T-helper 22 cell (primary cell): ENCODE measurements at regions not wholly inside any gene's neighbourhood (a gene's known extent, or its start where the extent isn't known, plus 50 kb on each side); places are given as distances from the start of the nearest gene placed in this dataset.
"Not testable (repeated sequence)": the region's sequence is repeated elsewhere in the genome, so short reads cannot be mapped to it uniquely, and the experiment has no call there.

Source experiments
- DNase-seq: peaks from one replicate; pipeline ENCODE4 v3.0.0-alpha.2; 2020; ENCODE audit warnings: low read depth

DNA sequence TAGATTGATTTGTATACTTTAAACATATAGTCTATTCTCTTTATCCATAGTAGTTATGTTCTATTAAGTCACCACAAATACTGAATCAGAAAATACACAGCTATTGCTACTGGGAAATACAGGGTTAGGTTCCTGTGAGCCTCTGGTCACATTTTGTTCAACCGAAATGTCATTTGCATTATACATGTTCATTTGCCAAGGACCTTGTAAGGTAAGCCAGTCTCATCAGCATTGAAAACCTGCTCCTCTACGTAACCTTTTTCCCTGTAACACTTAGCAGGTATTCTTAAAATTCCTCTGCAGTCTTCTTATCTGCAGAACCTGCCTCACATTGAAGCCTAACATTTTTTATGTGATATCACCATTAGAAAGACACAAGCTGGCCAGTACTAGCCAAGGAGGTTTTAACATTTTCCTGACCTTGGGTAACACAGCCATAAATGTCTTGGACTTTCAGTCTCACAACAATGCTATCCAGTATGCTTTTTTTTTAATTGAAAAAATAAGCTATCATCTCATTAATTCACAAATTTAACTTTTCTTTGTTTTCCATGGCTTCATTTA, 765.7 kb upstream of the IGFBP7 start:
- no peak for DNase-seq

DNA sequence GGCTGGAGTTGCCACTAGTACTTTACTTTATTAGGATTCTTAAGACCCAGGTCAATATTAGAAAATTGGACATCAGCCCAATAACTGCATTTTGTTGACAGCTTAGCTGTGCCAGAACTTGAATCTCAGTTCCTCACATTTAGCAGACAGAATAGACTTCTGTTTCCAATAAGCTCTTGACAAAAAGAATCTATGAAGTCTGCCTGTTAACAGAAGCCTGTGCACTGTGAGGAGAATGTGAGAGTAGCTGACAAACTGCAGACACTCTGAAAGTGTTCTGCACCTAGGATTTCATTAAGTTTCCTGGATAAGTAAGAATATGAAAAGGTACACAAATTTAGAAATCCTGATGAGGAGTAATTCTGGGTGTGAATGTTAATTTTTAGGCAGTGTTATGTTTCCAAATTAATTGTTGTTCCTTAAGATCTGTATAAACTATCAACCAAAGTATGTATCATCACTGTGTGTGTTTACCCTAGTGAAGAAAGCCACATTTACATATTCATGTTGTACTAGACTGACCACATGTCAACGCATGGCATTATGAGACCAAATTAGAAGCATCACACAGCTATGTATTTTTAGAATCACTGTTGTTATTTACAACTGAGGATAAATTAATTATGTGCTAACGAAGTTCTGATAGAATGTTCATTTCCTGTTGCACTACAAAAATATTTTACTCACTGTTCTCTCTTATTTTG, 756.4 kb upstream of the IGFBP7 start:
- DNase-seq: no peak

DNA sequence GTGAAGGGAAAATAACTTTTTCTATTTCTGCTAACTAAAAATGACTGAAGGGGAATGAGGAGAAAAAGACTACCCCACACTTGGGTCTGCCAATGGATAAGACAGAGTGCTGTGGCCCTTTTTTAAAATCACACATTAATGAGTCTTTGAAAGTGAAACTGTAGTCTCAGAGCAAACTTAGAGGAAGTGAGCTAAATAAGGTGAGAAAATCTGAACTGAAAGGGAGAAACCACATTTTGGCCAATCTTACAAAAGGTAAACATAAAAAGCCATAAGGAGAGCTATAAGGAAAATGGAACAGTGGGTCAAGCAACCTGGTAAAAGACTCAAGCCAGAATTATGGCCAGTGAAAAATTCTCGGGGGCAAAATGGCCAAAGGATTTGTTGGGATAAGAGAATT, 755.1 kb upstream of the IGFBP7 start:
- no peak for DNase-seq

DNA sequence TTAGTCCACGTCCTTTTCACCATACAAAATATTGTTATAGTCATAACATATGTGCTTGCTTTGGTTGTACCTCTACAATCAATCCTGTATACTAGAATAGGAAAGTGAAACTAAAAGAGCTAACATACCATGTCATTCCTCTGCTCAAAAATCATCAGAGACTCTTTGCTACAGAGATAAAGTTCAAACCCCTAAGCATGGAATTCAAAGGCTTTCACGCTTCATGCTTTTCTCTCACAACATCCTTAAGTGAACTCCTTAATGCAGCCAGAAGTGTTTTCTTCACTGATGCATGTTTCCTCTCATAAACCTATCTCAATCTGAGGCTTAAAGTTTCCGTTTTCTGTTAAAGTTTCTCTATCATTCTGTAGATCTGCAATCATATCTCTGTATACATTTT, 744.6 kb upstream of the IGFBP7 start:
- DNase-seq: no peak

DNA sequence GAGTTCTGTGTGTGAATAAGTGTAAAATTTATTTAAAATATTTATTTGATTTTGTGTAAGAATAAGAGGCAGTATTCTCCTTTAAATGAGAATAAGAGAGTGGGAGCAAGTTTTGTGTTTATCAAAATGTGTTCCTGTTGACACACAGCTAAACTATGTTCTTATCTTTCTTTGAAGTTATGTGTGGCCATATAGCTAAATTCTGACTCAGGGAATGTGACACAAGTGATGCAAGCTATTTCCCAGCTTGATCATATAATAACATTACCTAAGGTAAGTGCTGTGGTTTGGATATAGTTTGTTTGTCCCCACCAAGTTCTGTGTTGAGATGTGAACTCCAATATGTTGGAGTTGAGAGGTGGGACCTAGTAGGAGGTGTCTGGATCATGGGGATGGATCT, 740.0 kb upstream of the IGFBP7 start:
- no peak for DNase-seq

DNA sequence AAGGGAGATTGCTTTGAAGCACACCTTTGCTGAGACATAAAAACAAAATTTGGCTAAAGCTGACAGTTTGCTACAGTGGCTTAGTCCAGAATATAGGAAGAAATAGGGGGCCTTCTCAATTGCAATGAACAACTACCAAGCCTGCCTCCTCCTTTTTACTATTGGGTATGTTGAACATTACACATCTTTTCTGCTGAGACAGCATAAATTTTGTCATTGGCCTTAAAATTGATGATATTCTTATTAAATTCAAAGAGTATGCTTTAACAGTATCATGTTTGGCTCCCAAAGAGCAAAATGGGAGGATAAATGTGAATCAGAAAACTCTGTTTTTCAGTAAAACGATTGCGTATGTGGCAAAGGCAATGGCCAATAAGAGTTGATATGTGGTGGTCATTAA, 721.9 kb upstream of the IGFBP7 start:
- no peak for DNase-seq

DNA sequence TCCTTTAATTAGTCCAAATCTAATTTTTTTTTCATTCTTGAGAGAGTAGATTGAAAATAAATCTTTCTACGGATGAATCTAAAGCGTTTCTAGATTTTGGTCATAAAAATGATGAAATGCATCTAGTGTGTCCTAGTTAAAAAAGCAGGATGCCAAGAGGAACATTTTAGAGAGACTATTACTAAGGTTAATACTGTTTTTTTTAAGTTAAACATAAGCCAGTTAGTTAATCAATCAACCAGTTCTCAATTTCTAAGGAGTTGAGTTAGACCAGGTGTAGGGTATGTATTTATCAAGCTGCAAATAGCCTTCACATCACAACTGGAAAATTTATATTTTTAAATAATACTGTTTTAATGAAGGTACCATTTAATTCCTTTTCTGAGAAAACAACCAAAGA, 679.5 kb upstream of the IGFBP7 start:
- DNase-seq: no peak

DNA sequence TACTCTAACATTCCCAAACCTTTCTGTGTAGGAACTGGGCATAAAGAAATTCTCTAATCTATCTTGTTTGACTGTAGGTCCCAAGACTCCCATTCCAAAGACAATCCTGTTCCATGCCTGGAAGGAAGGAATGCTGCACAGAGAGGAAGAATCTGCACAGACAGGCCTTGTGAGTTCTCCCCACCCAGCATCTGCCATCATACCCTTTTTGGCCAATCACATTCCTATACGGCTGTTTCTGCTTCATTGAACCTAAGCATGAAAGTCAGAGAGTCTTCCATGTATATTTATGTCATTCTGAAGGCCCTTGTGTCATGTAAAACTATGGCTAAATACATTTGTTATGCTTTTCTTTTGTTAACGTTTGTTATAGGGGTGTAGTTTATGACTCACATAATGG, 667.7 kb upstream of the IGFBP7 start:
- DNase-seq: no peak

DNA sequence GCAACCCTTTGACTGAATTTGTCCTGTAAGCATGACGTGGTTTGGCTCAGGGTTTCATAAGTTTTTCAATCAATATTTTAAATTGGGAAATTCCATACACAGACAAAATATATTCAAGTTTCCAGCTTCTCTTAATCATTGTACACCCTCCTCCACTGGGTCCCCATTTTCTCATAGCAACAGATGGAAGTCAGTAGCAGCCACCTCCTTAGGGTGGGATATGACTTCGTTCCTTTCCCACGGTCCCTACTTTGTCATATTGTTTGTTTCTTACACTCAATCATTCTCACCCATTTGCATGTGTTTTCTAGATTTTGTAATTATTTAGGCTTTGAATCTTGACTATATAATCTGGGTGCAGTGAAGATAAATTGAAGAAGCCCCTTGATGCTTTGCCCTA, 664.5 kb upstream of the IGFBP7 start:
- no peak for DNase-seq

DNA sequence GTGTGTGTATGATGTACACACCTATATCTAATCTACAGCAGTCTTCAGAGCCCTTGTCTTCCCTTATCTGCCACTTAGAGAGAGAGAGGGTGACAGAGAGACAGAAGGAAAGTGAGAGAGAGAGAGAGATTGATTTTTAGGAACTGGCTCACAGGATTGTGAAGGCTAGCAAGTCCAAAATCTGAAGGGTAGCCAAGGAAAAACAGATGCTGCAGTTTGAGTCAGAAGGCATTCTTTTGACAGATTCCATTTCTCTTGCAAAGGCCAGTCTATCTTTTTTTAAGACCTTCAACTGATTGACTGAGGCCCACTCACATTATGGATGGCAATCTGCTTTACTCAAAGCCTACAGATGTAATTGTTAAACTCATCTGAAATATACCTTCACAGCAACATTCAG, 664.0 kb upstream of the IGFBP7 start:
- no peak for DNase-seq

DNA sequence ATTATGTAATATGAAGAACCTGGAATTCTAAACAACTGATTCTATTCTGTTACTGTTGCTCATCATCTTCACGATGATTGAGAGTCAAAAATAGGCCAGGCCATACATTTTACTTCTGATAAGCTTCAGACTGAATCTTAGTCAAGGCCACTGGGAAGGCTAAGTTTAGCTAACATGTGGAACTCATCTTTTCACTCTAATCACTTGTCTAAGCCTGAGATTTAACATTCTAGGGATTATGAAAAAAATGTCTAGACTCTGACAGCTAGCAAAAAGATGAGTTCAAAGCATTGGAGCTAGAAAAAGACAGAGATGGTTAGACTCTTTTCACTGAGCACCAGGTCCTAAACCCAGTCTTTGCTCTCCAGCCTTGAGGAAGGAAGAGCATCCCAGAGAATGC, 656.2 kb upstream of the IGFBP7 start:
- no peak for DNase-seq

DNA sequence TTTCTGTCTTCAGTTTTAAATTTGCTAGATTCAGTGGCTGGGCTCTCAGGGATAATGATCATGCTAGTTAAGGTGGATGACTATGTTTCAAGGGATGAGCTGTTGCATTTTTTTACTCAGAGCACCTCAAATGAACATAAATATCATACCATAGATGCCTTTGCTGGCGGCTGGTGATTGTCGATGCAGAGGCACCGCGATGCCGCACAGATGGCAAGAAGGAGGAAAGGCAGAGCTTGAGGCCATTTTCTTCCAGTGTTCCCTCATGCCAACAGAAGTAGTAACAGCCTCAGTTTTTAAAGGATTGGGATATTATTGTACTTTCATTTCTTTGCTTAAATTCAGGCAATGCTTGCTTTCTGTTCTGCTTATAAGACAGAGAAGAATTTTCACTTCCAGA, 654.7 kb upstream of the IGFBP7 start:
- no peak for DNase-seq

DNA sequence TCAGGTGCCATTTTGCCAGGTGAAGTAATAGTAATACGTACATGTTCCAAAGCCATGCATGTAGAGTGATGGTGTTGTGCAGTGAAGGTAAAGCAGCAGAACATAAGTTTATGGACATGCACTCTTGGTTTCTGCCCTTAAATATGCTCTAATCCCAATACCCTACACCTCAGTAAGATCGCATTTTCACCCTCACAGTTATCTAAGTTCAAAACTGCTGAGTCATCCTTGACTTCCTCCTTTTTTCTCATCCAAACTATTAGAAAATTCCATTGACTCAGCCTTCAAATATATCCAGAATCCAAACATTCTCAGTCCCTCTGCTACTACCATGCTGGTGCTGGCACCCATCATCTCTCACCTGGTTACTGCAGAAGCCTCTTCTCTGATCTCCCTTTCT, 652.9 kb upstream of the IGFBP7 start:
- DNase-seq: no peak

DNA sequence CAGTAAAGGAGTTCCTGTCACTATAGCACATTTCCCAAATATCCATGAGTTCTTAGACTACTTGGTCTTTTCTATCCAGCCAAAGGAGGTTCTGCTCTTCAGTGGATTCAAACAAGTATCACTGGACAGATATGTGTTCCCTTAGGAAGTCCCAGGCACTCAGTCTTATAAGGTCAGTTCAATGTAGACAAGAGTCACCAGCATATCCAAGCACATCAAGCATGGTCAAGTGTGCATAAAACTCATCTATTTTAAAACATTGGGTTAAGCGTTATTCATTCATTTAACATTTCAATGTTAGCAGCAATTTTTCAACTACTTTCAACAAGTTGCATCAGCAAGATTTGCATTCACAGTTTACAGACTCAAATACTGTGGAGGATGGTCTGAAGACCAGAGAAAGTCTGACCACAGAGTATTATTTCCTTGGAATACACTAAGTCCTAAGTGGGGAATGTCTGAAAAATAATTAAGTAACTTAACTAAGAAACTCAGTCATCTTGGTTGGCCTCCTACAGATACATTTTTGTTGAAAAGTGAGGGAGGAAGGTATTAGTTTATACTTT, 630.5 kb upstream of the IGFBP7 start:
- DNase-seq: no peak

DNA sequence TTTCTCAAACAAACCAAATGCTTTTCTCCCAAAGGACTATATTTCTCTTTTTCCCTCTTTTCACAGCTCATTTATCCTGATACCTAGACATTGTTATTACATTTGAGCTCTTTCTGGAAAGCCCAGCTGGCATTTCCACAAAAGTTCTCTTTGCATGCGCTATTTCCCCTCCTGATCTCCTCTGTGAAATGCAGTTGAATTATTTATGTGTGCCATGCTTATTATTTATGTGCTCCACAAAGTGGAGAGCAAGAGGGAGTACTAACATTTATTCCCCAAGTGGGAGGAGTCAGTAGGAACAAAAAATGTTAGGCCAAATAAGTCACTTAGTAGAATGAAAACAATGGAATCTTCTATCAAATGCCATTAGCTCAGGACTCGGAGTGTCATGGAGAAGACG, 626.6 kb upstream of the IGFBP7 start:
- DNase-seq: no peak

DNA sequence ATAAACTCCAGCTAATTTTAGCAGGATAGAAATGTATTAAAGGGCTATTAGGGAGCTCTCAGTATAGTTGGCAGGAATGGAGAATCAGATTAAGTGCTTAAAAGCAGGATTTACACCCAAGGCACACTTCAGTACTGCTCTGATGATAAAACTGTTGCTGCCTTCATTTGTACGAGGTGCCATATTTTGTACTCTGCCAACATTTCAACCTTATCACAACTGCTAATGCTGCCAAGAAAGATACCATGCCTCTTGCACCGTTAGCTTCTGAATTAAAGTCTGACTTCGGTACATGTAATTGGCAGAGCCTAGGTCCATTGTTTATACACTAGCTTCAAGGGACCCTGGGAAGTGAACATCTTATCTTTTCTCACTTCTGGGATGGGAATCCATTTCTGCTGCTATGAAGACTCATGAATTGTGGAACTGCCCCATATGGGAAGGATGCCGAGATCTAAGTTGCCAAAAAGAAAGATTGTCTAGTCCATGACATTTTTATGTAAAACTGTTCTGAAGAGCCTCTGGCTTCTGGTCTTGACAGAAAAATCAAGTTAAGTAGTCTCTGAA, 624.0 kb upstream of the IGFBP7 start:
- no peak for DNase-seq

DNA sequence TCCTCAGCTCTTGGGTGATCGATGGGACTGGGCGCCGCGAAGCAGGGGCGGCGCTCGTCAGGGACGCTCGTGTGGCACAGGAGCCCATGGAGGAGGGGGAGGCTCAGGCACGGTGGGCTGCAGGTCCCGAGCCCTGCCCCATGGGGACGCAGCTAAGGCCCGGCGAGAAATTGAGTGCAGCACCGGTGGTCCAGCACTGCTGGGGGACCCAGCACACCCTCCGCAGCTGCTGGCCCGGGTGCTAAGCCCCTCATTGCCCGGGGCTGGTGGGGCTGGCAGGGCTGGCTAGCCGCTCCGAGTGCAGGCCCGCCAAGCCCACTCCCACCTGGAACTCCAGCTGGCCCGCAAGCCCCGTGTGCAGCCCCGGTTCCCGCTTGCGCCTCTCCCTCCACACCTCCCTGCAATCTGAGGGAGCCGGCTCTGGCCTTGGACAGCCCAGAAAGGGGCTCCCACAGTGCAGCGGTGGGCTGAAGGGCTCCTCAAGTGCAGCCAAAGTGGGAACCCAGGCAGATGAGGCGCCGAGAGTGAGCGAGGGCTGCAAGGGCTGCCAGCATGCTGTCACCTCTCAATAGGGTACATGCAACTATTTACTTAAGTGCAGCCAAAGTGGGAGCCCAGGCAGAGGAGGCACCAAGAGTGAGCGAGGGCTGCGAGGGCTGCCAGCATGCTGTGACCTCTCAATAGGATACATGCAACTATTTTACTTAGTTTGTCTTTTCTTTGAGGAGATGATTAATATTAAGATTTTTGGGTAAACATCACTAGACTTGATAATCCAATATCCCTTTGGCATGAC, 619.8 kb upstream of the IGFBP7 start:
- not testable (repeated sequence) for DNase-seq

DNA sequence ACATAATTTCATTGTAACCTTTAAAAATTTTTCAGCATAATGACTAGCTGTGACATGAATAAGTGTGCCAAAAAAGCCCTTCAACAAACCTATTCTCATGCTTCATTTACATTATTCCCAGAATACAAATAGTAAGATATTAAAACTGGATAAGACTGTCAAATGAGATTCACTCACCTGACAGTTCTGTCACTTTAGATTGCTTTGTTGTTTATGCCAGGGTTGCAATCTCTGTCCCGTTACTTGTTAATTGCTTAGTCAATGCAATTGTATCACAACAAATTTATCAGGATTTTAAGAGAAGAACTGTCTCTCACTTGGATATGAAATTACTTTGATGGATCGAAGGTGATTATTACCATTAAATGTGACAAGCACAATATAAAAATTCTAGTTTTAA, 616.0 kb upstream of the IGFBP7 start:
- DNase-seq: no peak

DNA sequence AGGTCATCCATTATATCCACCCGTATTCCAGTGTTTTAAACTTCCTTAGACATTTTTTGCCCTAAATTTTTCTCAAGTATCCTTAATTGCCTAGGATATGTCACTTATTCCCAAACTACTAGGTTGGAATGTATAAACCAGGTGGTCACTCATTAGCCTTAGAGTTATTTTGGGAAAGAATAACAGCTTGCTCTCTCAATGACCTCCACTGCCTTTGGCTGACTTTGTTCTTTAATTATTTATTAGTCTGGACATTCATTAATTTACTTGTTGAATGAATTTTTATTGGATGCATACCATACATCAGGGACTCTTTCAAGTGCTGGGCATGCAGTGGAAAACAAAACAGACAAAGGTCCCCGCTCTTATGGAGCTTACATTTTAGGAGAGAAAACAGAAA, 609.3 kb upstream of the IGFBP7 start:
- DNase-seq: no peak

DNA sequence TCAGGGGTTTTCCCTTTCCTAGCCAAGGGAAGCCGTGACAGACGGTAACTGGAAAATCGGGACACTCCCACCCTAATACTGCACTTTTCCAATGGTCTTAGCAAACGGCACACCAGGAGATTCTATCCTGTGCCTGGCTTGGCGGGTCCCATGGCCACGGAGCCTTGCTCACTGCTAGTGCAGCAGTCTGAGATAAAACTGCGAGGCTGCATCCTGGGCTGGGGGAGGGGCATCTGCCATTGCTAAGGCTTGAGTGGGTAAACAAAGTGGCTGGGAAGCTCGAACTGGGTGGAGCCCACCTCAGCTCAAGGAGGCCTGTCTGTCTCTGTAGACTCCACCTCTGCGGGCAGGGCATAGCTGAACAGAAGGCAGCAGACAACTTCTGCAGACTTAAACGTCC, 604.1 kb upstream of the IGFBP7 start:
- DNase-seq: not testable (repeated sequence)

DNA sequence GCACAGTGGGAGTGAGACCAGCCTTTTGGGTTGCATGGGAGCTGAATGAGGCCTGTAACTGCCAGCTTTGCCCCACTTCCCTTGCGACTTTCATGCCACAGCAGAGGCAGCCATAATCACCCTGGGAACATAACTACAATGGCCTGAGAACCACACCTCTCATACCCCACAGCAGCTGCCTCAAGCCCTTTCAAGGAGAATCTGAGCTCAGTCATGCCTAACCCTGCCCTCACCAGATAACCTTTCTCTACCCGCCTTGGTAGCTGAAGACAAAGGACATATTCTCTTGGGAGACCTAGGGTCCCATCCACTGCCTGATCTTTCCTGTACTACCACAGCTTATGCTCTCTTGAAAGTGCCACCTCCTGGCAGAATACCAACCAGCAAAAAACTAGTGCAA, 599.9 kb upstream of the IGFBP7 start:
- no peak for DNase-seq

DNA sequence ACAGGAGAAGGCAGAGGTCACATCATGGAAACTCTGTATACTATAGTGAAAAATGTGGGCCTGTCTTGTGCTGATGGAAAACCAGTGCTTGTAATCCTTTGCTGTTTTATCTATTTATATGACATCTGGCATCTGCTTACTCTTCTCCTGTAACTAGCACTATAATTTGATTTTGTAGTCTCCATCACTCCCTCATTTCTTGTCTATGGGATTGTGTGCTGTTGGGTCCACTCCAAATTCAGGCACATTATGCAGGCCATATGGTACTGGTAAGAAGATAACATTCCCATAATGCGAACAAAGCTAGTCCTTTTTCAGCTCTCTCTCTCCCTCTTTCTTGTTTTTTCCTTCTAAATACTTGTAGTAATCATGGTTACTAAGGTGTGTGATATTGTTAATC, 581.2 kb upstream of the IGFBP7 start:
- DNase-seq: no peak

DNA sequence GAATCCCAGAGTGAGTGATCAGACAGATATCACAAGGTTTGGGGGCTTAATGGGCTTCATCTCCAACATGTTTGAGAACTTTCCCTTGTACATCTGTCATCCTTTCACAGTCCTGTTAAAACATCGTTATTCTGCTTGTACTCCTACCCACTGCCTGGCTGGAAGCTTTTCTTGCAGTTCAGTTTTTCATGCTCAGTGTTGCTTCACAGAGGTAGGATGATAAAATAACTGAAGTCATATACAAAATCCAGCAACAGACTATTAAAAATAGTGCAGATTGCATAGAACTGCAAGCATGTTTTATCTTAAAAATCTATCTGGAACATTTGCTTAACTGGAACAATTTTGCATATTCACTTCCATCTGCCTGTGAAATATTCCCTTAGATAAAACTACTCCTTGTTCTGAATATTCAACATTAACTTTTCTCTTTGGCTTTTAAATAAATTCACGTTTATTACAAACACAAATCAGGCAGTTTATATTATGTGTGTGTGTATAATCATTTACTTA, 579.6 kb upstream of the IGFBP7 start:
- no peak for DNase-seq
